ENCODE measurements at regions not wholly inside any gene's neighbourhood (a gene's known extent, or its start where the extent isn't known, plus 50 kb on each side); places are given as distances from the start of the nearest gene placed in this dataset.

DNA sequence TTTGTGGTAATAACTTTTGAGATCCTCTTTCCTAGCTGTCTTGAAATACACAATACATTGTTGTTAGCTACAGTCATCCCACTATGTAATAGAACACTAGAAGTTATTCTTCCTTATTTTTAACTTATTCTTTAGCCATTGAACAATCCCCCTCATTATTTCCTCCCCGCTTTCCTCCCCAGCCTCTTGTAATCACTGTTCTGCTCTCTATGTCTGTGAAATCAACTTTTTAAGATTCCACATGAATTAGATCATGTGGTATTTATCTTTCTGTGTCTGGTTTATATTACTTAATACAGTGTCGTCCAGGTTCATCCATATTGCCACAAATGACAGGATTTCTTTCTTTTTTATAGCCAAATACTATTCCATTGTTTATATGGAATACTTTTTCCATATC lies 72.9 kb downstream of the SLC10A2 start:
- intact Hi-C loops (cut with micrococcal nuclease), result no loop called here
- CTCF ChIA-PET, result no interaction called here
- Mint-ChIP-seq H3K36me3 (ENCODE audit: low read depth) (no peaks in the 10 kb centered on the region), H3K27me3 (ENCODE audit: low read depth) (peaks cover 3% of the 10 kb centered on the region), H3K4me3 (no peak overlapping the region), H3K4me1 (ENCODE audit: low read depth) (no peaks in the 10 kb centered on the region), H3K9me3 (peaks cover 8% of the 10 kb centered on the region), H3K27ac (no peak overlapping the region)
- no peak for DNase-seq

GRCh38 chr13:102984210-102984609 lies 82.0 kb downstream of the SLC10A2 start:
- no peaks in the 10 kb centered on the region for H3K4me1 Mint-ChIP-seq (ENCODE audit: low read depth)
- peaks cover 20% of the 10 kb centered on the region for H3K9me3 Mint-ChIP-seq
- no peak overlapping the region for H3K4me3 Mint-ChIP-seq
- H3K27ac Mint-ChIP-seq, result no peak overlapping the region
- DNase-seq, result no peak
- intact Hi-C loops (cut with micrococcal nuclease), result no loop called here
- H3K27me3 Mint-ChIP-seq (ENCODE audit: low read depth), result peaks cover 5% of the 10 kb centered on the region
- H3K36me3 Mint-ChIP-seq (ENCODE audit: low read depth), result peaks cover 2% of the 10 kb centered on the region
- CTCF ChIA-PET, result interaction anchor here (0.6 kb wide), 1 partner anchor 478 kb away, joined by 3 read pairs; no protein-coding TSS in a partner anchor

- intact Hi-C loops (cut with micrococcal nuclease), result no loop called here
- CTCF ChIA-PET, result no interaction called here
Observed at GRCh38 chr13:102983496-102983895, 82.7 kb downstream of the SLC10A2 start.

DNA sequence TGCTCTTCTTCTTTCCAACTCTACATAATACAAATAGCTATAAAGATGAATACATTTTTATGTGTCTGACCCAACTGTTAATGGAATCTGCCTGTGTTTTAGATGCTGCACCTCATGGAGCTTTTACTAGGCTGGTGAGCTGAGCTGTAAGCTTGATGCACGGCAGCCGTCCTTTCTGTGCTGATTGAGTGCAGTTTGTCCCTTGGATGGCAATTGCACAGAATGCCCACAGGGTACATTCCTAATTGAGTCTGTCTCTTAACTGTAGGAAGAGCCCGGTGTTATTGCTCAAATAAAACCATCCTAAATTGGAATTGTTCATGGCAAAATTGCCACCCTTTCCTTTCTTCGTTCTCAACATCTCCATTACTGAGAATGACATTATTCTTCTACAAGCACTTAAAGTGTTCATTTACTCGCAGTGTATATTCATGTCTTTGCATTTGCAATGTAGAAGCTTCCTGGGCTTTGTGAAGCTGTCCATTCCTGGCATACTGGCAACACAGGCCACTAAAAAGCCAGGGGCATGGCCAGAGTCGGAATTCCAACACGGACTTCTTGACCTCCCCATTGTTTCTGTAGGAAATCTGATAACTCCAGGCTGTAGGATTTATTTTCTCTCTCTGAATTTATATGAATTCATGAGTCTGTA lies 85.8 kb downstream of the SLC10A2 start:
- H3K27me3 Mint-ChIP-seq (ENCODE audit: low read depth), result peaks cover 5% of the 10 kb centered on the region
- intact Hi-C loops (cut with micrococcal nuclease), result no loop called here
- H3K4me3 Mint-ChIP-seq, result no peak overlapping the region
- H3K9me3 Mint-ChIP-seq, result no peaks in the 10 kb centered on the region
- no peaks in the 10 kb centered on the region for H3K4me1 Mint-ChIP-seq (ENCODE audit: low read depth)
- no peak overlapping the region for H3K27ac Mint-ChIP-seq
- no peaks in the 10 kb centered on the region for H3K36me3 Mint-ChIP-seq (ENCODE audit: low read depth)
- DNase-seq, result no peak
- CTCF ChIA-PET, result no interaction called here

More at GRCh38 chr13:102983496-102983895, 82.7 kb downstream of the SLC10A2 start:
- Mint-ChIP-seq H3K4me1 (ENCODE audit: low read depth) (no peaks in the 10 kb centered on the region), H3K27me3 (ENCODE audit: low read depth) (peaks cover 5% of the 10 kb centered on the region), H3K27ac (no peak overlapping the region), H3K9me3 (peaks cover 18% of the 10 kb centered on the region), H3K4me3 (no peak overlapping the region), H3K36me3 (ENCODE audit: low read depth) (peaks cover 2% of the 10 kb centered on the region)
- no peak for DNase-seq

DNA sequence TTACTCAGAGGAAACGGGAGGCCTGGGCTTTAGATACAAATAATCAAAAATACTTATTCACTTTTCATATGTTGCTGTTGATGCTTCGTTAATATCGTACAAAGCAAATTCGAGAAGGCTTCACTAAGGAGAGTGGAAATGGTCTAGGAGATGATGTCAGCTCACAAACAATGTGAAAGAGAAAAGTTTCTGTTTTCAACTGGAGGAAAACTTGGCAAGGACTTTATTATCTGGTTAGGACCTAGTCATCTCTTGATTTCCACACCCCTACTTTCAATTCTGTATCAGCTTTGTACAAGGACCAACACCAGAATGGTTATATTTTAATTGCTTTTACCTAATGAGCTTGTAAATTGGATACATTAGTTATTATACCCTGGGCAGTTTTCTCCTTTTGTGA lies 88.0 kb downstream of the SLC10A2 start:
- Mint-ChIP-seq H3K27me3 (ENCODE audit: low read depth) (peaks cover 8% of the 10 kb centered on the region), H3K9me3 (no peaks in the 10 kb centered on the region), H3K4me1 (ENCODE audit: low read depth) (no peaks in the 10 kb centered on the region), H3K36me3 (ENCODE audit: low read depth) (no peaks in the 10 kb centered on the region), H3K4me3 (no peak overlapping the region), H3K27ac (no peak overlapping the region)
- intact Hi-C loops (cut with micrococcal nuclease), result no loop called here
- no peak for DNase-seq
- CTCF ChIA-PET, result no interaction called here

DNA sequence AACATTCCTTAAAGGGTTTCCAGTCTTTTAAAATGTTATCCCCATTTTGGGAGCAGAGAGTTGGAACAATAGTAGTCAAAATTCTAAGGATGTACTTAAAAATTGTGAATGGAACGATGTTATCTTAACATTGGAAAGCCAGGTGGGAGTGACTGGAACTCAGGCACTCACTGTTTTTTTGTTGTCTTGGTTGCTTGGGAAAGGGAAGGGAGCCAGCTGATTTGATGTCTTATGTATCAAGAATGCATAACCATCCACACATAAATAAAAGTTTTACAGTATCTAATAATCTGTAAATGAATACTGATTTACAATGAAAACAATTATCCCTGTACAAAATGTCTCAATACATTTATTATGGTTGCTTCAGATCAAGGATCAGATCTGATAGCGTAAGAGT lies 88.7 kb downstream of the SLC10A2 start:
- no peak overlapping the region for H3K4me3 Mint-ChIP-seq
- intact Hi-C loops (cut with micrococcal nuclease), result no loop called here
- peaks cover 9% of the 10 kb centered on the region for H3K27me3 Mint-ChIP-seq (ENCODE audit: low read depth)
- no peaks in the 10 kb centered on the region for H3K4me1 Mint-ChIP-seq (ENCODE audit: low read depth)
- H3K27ac Mint-ChIP-seq, result no peak overlapping the region
- DNase-seq, result no peak
- H3K9me3 Mint-ChIP-seq, result no peaks in the 10 kb centered on the region
- H3K36me3 Mint-ChIP-seq (ENCODE audit: low read depth), result no peaks in the 10 kb centered on the region
- CTCF ChIA-PET, result no interaction called here

DNA sequence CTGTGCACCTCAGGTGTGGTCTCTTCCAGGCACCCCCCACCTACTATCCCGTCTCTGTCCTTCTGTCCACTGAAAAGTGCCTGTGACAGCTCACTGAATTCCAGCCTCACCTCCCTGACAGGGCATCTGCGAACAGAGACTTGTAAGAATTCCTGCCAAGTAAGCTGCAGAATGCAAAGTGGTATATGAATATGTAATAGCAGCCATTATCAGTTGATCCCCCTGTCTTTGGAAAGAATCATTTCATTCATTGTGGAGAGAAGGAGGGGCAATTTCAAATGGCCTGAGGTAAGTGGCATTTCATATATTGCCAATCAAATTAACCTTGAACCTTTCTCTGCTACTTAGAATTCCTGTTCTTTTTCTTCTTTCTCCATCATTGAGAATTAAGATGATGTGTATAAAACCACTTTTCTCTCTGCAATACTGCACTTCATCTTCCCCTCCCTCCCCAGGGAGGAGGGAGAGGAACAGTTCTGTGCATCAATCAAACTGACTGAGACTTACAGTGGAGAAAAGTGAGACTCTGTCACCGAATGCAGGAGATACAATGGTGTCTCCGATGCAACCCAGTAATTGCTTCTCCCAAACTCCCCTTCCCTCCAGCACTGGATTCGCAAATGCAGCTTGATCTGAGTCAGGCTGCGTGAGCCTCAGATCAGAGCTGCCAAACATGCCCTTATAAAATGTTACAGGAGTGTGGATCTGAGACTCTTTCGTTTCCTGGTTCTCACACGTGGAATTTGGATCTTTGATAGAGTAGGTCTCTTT lies 91.7 kb downstream of the SLC10A2 start:
- Mint-ChIP-seq H3K27me3 (ENCODE audit: low read depth) (peaks cover 8% of the 10 kb centered on the region), H3K4me3 (no peak overlapping the region), H3K9me3 (no peaks in the 10 kb centered on the region), H3K27ac (no peak overlapping the region), H3K4me1 (ENCODE audit: low read depth) (no peaks in the 10 kb centered on the region), H3K36me3 (ENCODE audit: low read depth) (no peaks in the 10 kb centered on the region)
- intact Hi-C loops (cut with micrococcal nuclease), result no loop called here
- CTCF ChIA-PET, result no interaction called here
- DNase-seq, result no peak

DNA sequence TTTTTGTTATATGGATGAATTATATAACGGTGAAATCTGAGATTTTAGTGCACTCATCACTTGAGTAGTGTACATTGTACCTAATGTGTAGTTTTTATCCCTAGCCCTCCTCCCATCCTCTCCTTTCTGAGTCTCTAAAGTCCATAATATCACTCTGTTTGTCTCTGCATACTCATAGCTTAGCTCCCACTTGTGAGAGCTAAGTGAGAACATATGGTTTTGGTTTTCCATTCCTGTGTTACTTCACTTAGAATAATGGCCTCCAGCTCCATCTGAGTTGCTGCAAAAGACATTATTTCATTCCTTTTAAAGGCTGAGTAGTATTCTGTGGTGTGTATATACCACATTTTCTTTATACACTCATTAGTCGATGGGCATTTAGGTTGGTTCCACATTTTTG lies 94.0 kb downstream of the SLC10A2 start:
- Mint-ChIP-seq H3K9me3 (no peaks in the 10 kb centered on the region), H3K36me3 (ENCODE audit: low read depth) (no peaks in the 10 kb centered on the region), H3K27ac (no peak overlapping the region), H3K27me3 (ENCODE audit: low read depth) (peaks cover 8% of the 10 kb centered on the region), H3K4me1 (ENCODE audit: low read depth) (no peaks in the 10 kb centered on the region), H3K4me3 (no peak overlapping the region)
- DNase-seq, result no peak
- intact Hi-C loops (cut with micrococcal nuclease), result no loop called here
- CTCF ChIA-PET, result no interaction called here

GRCh38 chr13:102970542-102970941 lies 95.7 kb downstream of the SLC10A2 start:
- Mint-ChIP-seq H3K27ac (no peak overlapping the region), H3K36me3 (ENCODE audit: low read depth) (no peaks in the 10 kb centered on the region), H3K9me3 (no peaks in the 10 kb centered on the region), H3K27me3 (ENCODE audit: low read depth) (peaks cover 8% of the 10 kb centered on the region), H3K4me1 (ENCODE audit: low read depth) (no peaks in the 10 kb centered on the region), H3K4me3 (no peak overlapping the region)
- intact Hi-C loops (cut with micrococcal nuclease), result no loop called here
- CTCF ChIA-PET, result no interaction called here
- DNase-seq, result no peak

- no peak overlapping the region for H3K27ac Mint-ChIP-seq
- H3K9me3 Mint-ChIP-seq, result no peaks in the 10 kb centered on the region
- no peaks in the 10 kb centered on the region for H3K36me3 Mint-ChIP-seq (ENCODE audit: low read depth)
- DNase-seq, result no peak
- intact Hi-C loops (cut with micrococcal nuclease), result no loop called here
- CTCF ChIA-PET, result no interaction called here
- H3K4me3 Mint-ChIP-seq, result no peak overlapping the region
- H3K27me3 Mint-ChIP-seq (ENCODE audit: low read depth), result peaks cover 14% of the 10 kb centered on the region
- no peaks in the 10 kb centered on the region for H3K4me1 Mint-ChIP-seq (ENCODE audit: low read depth)
Observed at GRCh38 chr13:102968572-102969228, 97.5 kb downstream of the SLC10A2 start.

DNA sequence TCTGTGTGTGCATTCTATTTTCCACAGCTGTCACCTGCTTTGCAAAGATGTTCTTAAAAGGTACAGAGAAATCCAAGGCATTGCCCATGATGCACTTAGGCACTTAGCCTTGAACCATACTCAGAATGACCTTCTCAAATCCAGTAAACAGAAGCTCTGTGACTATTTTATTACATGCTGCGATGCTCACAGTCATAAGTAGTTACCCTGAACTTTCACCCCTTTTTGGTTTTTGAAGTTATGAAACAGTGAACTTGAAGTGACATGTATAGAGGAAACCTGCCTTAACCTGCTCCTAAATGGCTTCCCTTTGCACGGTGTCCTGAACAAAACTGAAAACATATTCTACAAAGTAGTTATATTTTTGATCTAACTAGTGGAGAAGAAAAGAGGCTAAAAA lies 100.4 kb downstream of the SLC10A2 start:
- CTCF ChIA-PET, result no interaction called here
- intact Hi-C loops (cut with micrococcal nuclease), result no loop called here
- H3K9me3 Mint-ChIP-seq, result no peaks in the 10 kb centered on the region
- DNase-seq, result no peak
- no peaks in the 10 kb centered on the region for H3K4me1 Mint-ChIP-seq (ENCODE audit: low read depth)
- peaks cover 6% of the 10 kb centered on the region for H3K27me3 Mint-ChIP-seq (ENCODE audit: low read depth)
- no peaks in the 10 kb centered on the region for H3K36me3 Mint-ChIP-seq (ENCODE audit: low read depth)
- no peak overlapping the region for H3K27ac Mint-ChIP-seq
- no peak overlapping the region for H3K4me3 Mint-ChIP-seq

- no peaks in the 10 kb centered on the region for H3K4me1 Mint-ChIP-seq (ENCODE audit: low read depth)
- intact Hi-C loops (cut with micrococcal nuclease), result no loop called here
- no peak overlapping the region for H3K4me3 Mint-ChIP-seq
- CTCF ChIA-PET, result no interaction called here
- H3K27ac Mint-ChIP-seq, result no peak overlapping the region
- no peaks in the 10 kb centered on the region for H3K9me3 Mint-ChIP-seq
- DNase-seq, result no peak
- no peaks in the 10 kb centered on the region for H3K36me3 Mint-ChIP-seq (ENCODE audit: low read depth)
- peaks cover 9% of the 10 kb centered on the region for H3K27me3 Mint-ChIP-seq (ENCODE audit: low read depth)
Observed at GRCh38 chr13:102962430-102962829, 103.8 kb downstream of the SLC10A2 start.

DNA sequence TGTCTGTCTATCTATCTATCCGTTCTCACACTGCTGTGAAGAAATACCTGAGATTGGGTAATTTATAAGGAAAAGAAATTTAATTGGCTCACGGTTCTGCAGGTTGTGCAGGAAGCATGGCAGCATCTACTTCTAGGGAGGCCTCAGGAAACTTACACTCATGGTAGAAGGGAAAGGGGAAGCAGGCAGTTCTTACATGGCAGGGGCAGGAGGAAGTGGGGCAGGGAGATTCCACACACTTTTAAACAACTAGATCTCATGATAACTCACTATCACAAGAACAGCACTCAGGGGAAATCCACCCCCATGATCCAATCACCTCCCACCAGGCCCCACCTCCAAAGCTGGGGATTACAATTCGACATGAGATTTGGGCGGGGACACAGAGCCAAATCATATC lies 105.3 kb downstream of the SLC10A2 start:
- intact Hi-C loops (cut with micrococcal nuclease), result no loop called here
- no peak for DNase-seq
- no peaks in the 10 kb centered on the region for H3K9me3 Mint-ChIP-seq
- H3K4me3 Mint-ChIP-seq, result no peak overlapping the region
- CTCF ChIA-PET, result no interaction called here
- no peaks in the 10 kb centered on the region for H3K4me1 Mint-ChIP-seq (ENCODE audit: low read depth)
- no peak overlapping the region for H3K27ac Mint-ChIP-seq
- peaks cover 9% of the 10 kb centered on the region for H3K27me3 Mint-ChIP-seq (ENCODE audit: low read depth)
- no peaks in the 10 kb centered on the region for H3K36me3 Mint-ChIP-seq (ENCODE audit: low read depth)
